Spleen (tissue), 11 donors: ENCODE measurements at regions not wholly inside any gene's neighbourhood (a gene's known extent, or its start where the extent isn't known, plus 50 kb on each side); places are given as distances from the start of the nearest gene placed in this dataset.

ENCODE experiments used
- DNase-seq: peaks from one replicate; pipeline ENCODE4 v3.0.0-alpha.2; 2020
- H3K27ac ChIP-seq, 8 donors: fragments of 200-600 bp; sonication (generic) in 7 of 8; 1 replicate in 4 of 8; 2 replicates in 4 of 8; pipeline versions ENCODE4 v1.5.0 to v1.8.0; 2016 to 2021; ENCODE audit warnings: inconsistent platforms in 4 of 8, mild to moderate bottlenecking in 4 of 8, moderate library complexity in 1 of 8
- H3K27me3 ChIP-seq, 7 donors: fragments of 200-600 bp; sonication (generic) in 6 of 7; replicated peaks in 1 of 7; 1 replicate in 4 of 7; 2 replicates in 3 of 7; pipeline versions ENCODE4 v1.5.0 to v1.8.0; 2016 to 2021; ENCODE audit warnings: inconsistent platforms in 3 of 7, mild to moderate bottlenecking in 1 of 7
- H3K36me3 ChIP-seq, 6 donors: fragments of 200-600 bp; sonication (generic) in 5 of 6; 1 replicate in 4 of 6; 2 replicates in 2 of 6; pipeline versions ENCODE4 v1.5.0 to v1.8.0; 2016 to 2021; ENCODE audit warnings: inconsistent platforms in 2 of 6
- H3K4me1 ChIP-seq, 6 donors: fragments of 200-600 bp; sonication (generic) in 5 of 6; 1 replicate in 3 of 6; 2 replicates in 3 of 6; pipeline versions ENCODE4 v1.5.0 to v1.8.0; 2016 to 2021; ENCODE audit warnings: inconsistent platforms in 3 of 6
- H3K4me3 ChIP-seq, 8 donors: fragments of 200-600 bp; sonication (generic) in 7 of 8; 1 replicate in 4 of 8; 2 replicates in 4 of 8; pipeline versions ENCODE4 v1.5.0 to v1.8.0; 2016 to 2021; ENCODE audit warnings: inconsistent platforms in 4 of 8, mild to moderate bottlenecking in 4 of 8, moderate library complexity in 2 of 8
- H3K9me3 ChIP-seq, 8 donors: fragments of 200-600 bp; sonication (generic) in 7 of 8; 1 replicate in 4 of 8; 2 replicates in 4 of 8; pipeline versions ENCODE4 v1.5.0 to v1.8.0; 2016 to 2021; ENCODE audit warnings: inconsistent platforms in 4 of 8
- CTCF ChIP-seq, 11 experiments: fragments of 200-600 bp in 7 of 11; fragments of 450-650 bp in 4 of 11; sonication (generic) in 4 of 11; IDR thresholded peaks in 8 of 11; conservative IDR thresholded peaks in 3 of 11; 1 replicate in 7 of 11; 2 replicates in 4 of 11; pipeline versions ENCODE4 v1.4.0 to v1.8.0; 2016 to 2021; ENCODE audit warnings: antibody characterized with exemption in 11 of 11, inconsistent platforms in 4 of 11, mild to moderate bottlenecking in 1 of 11
- POLR2A ChIP-seq, 3 donors: fragments of 450-650 bp; IDR thresholded peaks; one replicate each; pipeline ENCODE4 v1.5.1; 2017; ENCODE audit warnings: antibody characterized with exemption in 3 of 3, mild to moderate bottlenecking in 1 of 3
- POLR2AphosphoS5 ChIP-seq, 3 donors: sonication (generic); formaldehyde crosslinking; IDR thresholded peaks; one replicate each; pipeline ENCODE4 v1.5.1; 2017; ENCODE audit warnings: antibody characterized with exemption in 3 of 3
- WGBS, 5 donors: extraction: QIAGEN DNeasy Blood & Tissue Kit in 3 of 5; methylation state at CpG; one replicate each; pipeline versions ENCODE4 v1.1.5 to v1.1.7; 2013 to 2018; 5-methylcytosine and 5-hydroxymethylcytosine counted together
- intact Hi-C: fragments of 100-400 bp; cut with DNase I; formaldehyde crosslinking; loops from one replicate; pipeline ENCODE4 v1.15.0; 2023; ENCODE audit warnings: low total_unique reads
- donor health status: healthy with polysubstance abuse.
- donor health status: DM: no; HTN: no; CAD: no; lungs with moderate emphysema.
- donor health status: DM: no; HTN: no; CAD: no.
- donor health status: Bipolar disorder and iron deficiency.
- donor health status: healthy.
- donor health status: DM: no; HTN: no; CAD: no.
- donor health status: DM: yes; HTN: yes; CAD: no.

DNA sequence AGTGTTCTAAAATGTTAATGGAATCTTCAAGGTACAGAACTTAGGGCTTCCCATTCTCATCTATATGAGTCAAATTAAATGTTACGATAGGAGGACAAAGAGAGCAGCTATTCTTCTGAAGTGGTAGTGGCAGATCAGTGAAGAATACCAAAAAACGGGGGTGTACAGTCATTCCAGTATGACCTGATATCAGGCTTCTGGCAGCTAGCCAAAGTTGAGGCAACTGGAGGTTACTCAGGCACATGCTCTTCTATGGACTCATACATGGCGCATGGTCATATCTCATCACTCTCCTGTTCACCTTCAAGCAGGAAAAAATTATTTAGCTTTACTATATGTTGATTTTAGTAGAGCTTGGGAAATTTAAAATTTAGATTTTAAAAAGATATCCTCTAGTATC lies 1608.8 kb downstream of the GRIK2 start:
- Histone ChIP-seq H3K27me3 (no peaks in the 10 kb centered on the region), H3K4me3 (no peak overlapping the region), H3K9me3 (peaks cover 0 to 11% (median 3%) of the 10 kb centered on the region in 8 donors), H3K27ac (no peak overlapping the region), H3K36me3 (no peaks in the 10 kb centered on the region), H3K4me1 (no peaks in the 10 kb centered on the region)
- TF ChIP-seq POLR2A (IDR thresholded peaks at IDR 0.05) (no peak), POLR2AphosphoS5 (IDR thresholded peaks at IDR 0.05) (no peak), CTCF (IDR thresholded peaks at IDR 0.05 in 8 of 11, conservative IDR thresholded peaks at IDR 0.05 in 3 of 11) (no peak)
- DNase-seq, result no peak
- intact Hi-C loops, result no loop called here
- WGBS, 5 donors, result 69 to 80% (median 75%) methylated on average over 3 of the region's 3 CpGs

DNA sequence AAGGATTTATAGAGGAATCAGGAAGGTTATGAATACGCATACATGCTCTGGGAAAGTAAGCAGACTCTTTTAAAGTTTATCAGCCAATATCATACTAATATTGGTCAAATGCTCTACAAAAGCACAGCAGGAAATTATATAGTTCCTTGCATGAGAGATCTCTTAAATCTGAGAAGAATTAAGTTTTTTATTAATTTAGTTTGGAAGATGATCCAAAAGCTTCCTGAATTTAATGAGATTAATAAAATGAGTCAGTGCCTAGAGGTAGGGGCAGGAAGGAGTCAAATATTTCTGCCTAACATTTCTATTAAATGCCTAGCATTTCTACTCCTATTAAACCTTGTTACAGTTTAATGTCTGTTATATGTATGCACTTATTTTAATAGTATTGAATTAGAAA lies 1608.2 kb downstream of the GRIK2 start:
- H3K27ac ChIP-seq, result no peak overlapping the region
- TF ChIP-seq POLR2AphosphoS5 (IDR thresholded peaks at IDR 0.05) (no peak), CTCF (IDR thresholded peaks at IDR 0.05 in 8 of 11, conservative IDR thresholded peaks at IDR 0.05 in 3 of 11) (no peak), POLR2A (IDR thresholded peaks at IDR 0.05) (no peak)
- intact Hi-C loops, result no loop called here
- no peak for DNase-seq
- H3K9me3 ChIP-seq, result peaks cover 0 to 6% (median 0%) of the 10 kb centered on the region in 8 donors
- H3K36me3 ChIP-seq, result no peaks in the 10 kb centered on the region
- H3K4me3 ChIP-seq, result no peak overlapping the region
- H3K4me1 ChIP-seq, result no peaks in the 10 kb centered on the region
- H3K27me3 ChIP-seq, result no peaks in the 10 kb centered on the region
- WGBS, 5 donors, result 80 to 100% (median 91%) methylated on average over 1 of the region's 1 CpG

GRCh38 chr6:103000688-103001087 lies 1607.2 kb downstream of the GRIK2 start:
- intact Hi-C loops, result no loop called here
- 35 to 47% (median 43%) methylated on average over 8 of the region's 8 CpGs for WGBS, 5 donors

DNA sequence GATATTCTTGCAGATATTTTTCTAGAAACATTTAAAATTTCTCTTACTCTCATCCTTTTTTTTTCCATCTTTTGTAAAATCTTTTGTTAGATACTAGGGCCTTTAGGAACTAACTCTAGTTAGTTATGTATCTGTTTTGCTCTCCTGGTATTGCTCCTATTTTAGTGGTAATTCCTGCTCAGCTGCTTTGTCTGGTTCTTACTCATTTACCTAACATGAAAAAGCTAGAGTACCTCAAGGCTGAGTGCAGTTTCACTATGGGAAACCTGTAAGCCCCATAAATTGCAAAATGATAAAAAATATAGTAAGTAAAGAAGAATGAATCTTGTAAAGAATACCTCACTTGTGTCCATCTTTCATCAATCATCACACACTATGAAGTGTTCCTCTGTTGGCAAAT lies 1602.0 kb downstream of the GRIK2 start:
- Histone ChIP-seq H3K36me3 (no peaks in the 10 kb centered on the region), H3K27me3 (no peaks in the 10 kb centered on the region), H3K4me1 (no peaks in the 10 kb centered on the region), H3K9me3 (no peaks in the 10 kb centered on the region), H3K4me3 (no peak overlapping the region), H3K27ac (no peak overlapping the region)
- DNase-seq, result no peak
- intact Hi-C loops, result no loop called here
- TF ChIP-seq POLR2AphosphoS5 (IDR thresholded peaks at IDR 0.05), result no peak
- TF ChIP-seq POLR2A (IDR thresholded peaks at IDR 0.05), result no peak
- TF ChIP-seq CTCF (IDR thresholded peaks at IDR 0.05 in 8 of 11, conservative IDR thresholded peaks at IDR 0.05 in 3 of 11), result no peak

More at GRCh38 chr6:103000688-103001087, 1607.2 kb downstream of the GRIK2 start:
- DNase-seq, result no peak
- Histone ChIP-seq H3K9me3 (peaks cover 0 to 3% (median 0%) of the 10 kb centered on the region in 8 donors), H3K36me3 (no peaks in the 10 kb centered on the region), H3K4me3 (no peak overlapping the region), H3K4me1 (no peaks in the 10 kb centered on the region), H3K27me3 (no peaks in the 10 kb centered on the region), H3K27ac (no peak overlapping the region)
- TF ChIP-seq POLR2A (IDR thresholded peaks at IDR 0.05) (no peak), CTCF (IDR thresholded peaks at IDR 0.05 in 8 of 11, conservative IDR thresholded peaks at IDR 0.05 in 3 of 11) (no peak), POLR2AphosphoS5 (IDR thresholded peaks at IDR 0.05) (no peak)
